Left ventricle myocardium inferior (tissue), 1 donor: ENCODE measurements at regions not wholly inside any gene's neighbourhood (a gene's known extent, or its start where the extent isn't known, plus 50 kb on each side); places are given as distances from the start of the nearest gene placed in this dataset.

Source experiments
- DNase-seq: peaks from one replicate; pipeline ENCODE4 v3.0.0-alpha.2; 2020
- H3K27ac ChIP-seq: fragments of 200-600 bp; replicated peaks from 2 replicates; pipeline ENCODE4 v1.8.0; 2021
- H3K27me3 ChIP-seq: fragments of 200-600 bp; 2 replicates; pipeline ENCODE4 v1.8.0; 2021; ENCODE audit warnings: low read depth
- H3K36me3 ChIP-seq: fragments of 200-600 bp; 2 replicates; pipeline ENCODE4 v1.8.0; 2021
- H3K4me1 ChIP-seq: fragments of 200-600 bp; 2 replicates; pipeline ENCODE4 v1.8.0; 2021
- H3K4me3 ChIP-seq: fragments of 200-600 bp; 2 replicates; pipeline ENCODE4 v1.8.0; 2021; ENCODE audit warnings: mild to moderate bottlenecking, moderate library complexity
- H3K9me3 ChIP-seq: fragments of 200-600 bp; replicated peaks from 2 replicates; pipeline ENCODE4 v1.8.0; 2021
- intact Hi-C: fragments of 100-400 bp; cut with micrococcal nuclease; formaldehyde crosslinking; loops from one replicate; pipeline ENCODE4 v1.11.0; 2022
- TF ChIP-seq, protein P1 (sequence below): fragments of 200-600 bp; IDR thresholded peaks from 2 replicates; pipeline ENCODE4 v1.8.0; 2021; ENCODE audit warnings: antibody characterized with exemption, mild to moderate bottlenecking, borderline replicate concordance
- donor health status: DM: no; HTN: yes; CAD: no; lungs with severe emphysema.

DNA sequence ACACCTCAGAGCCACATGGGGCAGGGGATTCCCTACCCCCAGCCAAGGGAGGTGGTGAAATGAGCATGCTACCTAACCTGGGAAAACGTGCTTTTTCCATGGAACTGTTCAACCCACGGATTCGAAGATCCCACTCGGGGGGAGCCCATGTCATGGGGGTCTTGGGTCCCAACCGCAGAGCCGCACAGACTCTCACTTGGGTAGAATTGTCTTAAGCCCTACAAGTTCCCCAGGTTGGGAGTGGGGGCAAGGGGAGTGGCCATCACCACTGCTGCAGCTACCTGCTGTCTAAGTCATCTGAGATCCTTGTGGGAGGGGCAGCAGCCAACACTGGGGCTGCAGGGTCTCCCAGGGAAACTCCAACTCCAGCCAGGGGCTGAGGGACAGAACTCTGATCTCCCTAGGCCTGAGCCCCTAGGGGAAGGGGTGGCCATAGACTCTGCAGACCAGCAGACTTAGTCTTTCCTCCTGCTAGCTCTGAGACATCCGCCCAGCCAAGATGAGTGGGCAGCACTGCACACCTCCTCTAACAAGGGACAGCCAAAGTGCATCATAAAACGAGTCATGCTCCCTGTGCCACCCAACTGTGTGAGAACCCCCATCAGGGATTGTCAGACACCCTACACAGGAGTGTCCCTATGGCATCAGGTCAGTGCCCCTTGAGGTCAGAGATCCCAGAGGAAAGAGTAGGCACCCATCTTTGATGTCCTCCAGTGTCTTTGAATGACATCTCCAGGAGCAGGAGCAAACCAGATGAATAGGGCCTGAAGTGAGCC is 610.4 kb upstream of the SLITRK6 start:
- no peaks in the 10 kb centered on the region for H3K36me3 ChIP-seq
- no peak overlapping the region for H3K4me3 ChIP-seq
- H3K27ac ChIP-seq: no peak overlapping the region
- intact Hi-C loops: no loop called here
- H3K9me3 ChIP-seq: peaks cover 8% of the 10 kb centered on the region
- H3K27me3 ChIP-seq: no peaks in the 10 kb centered on the region
- TF ChIP-seq, protein P1, sequence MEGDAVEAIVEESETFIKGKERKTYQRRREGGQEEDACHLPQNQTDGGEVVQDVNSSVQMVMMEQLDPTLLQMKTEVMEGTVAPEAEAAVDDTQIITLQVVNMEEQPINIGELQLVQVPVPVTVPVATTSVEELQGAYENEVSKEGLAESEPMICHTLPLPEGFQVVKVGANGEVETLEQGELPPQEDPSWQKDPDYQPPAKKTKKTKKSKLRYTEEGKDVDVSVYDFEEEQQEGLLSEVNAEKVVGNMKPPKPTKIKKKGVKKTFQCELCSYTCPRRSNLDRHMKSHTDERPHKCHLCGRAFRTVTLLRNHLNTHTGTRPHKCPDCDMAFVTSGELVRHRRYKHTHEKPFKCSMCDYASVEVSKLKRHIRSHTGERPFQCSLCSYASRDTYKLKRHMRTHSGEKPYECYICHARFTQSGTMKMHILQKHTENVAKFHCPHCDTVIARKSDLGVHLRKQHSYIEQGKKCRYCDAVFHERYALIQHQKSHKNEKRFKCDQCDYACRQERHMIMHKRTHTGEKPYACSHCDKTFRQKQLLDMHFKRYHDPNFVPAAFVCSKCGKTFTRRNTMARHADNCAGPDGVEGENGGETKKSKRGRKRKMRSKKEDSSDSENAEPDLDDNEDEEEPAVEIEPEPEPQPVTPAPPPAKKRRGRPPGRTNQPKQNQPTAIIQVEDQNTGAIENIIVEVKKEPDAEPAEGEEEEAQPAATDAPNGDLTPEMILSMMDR: no peak
- no peaks in the 10 kb centered on the region for H3K4me1 ChIP-seq
- DNase-seq: no peak

DNA sequence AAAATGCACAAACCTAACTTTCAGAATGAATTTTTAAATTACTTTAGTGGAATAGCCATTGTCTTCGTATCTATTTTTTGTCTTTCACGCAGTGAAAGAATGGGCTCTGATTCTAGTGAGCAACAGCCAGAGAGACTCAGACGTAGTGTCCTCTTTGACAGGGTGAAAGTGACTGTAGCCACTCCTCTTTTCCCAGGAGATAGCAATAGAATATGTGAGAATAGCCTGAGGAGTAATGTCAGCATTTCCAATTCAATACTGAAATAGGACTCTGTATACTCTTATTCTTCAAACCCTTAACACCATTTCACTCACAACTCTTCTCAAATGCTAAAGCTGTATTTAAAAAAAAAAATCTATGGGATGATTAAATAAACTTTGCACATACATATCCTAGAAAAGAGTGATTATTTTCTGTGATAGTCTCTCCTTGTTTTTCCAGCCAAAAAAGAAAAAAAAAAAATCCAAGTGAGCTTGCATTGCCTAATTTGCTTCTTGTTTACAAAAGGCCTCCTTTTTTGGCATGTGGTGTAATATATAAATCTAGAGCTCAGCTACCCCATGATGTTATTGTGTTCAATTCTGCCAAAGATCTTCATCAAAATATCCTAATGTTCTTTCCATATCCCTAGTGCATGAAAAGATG is 626.1 kb upstream of the SLITRK6 start:
- intact Hi-C loops: no loop called here
- Histone ChIP-seq H3K4me3 (no peak overlapping the region), H3K4me1 (no peaks in the 10 kb centered on the region), H3K27me3 (no peaks in the 10 kb centered on the region), H3K36me3 (no peaks in the 10 kb centered on the region), H3K9me3 (peaks cover 20% of the 10 kb centered on the region), H3K27ac (no peak overlapping the region)
- DNase-seq: no peak
- TF ChIP-seq, protein P1: no peak

DNA sequence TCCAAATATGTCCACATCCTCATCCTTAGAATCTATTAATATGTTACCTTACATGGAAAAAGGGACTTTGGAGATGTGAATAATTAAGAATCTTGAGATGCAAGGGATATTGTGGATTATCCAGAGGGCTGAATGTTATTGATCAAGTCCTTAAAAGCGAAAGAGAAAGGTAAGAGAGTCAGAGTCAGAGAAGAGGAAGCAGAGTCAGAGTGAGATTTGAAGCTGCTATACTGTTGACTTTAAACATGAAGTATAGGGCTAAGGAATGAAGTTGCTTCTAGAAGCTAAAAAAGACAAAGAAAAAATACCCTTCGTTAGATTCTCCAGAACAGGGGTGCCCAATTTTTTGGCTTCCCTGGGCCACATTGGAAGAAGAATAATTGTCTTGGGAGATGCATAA is 627.2 kb upstream of the SLITRK6 start:
- intact Hi-C loops: no loop called here
- Histone ChIP-seq H3K36me3 (no peaks in the 10 kb centered on the region), H3K4me1 (no peaks in the 10 kb centered on the region), H3K27me3 (no peaks in the 10 kb centered on the region), H3K9me3 (peaks cover 20% of the 10 kb centered on the region), H3K4me3 (no peak overlapping the region), H3K27ac (no peak overlapping the region)
- no peak for DNase-seq
- TF ChIP-seq, protein P1: no peak

DNA sequence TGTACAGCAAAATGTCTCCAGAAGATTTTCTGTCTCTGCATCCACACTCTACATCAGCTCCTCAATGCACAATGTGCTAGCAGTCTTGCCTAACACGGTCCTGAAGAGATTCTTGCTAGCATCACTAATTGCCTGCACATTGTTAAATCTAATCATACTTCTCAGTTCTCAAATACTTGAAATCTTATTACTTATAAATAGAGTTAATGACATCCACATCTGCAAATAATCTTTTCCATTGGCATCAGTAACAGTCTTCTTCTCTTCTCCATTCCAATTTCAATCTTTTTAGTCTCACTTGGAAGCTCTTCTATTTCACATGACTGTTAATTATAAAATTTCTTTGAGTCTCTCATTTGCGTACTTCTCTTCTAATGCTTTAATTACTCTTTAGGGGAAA is 630.5 kb upstream of the SLITRK6 start:
- H3K27ac ChIP-seq: no peak overlapping the region
- intact Hi-C loops: no loop called here
- H3K27me3 ChIP-seq: no peaks in the 10 kb centered on the region
- peaks cover 34% of the 10 kb centered on the region for H3K9me3 ChIP-seq
- no peaks in the 10 kb centered on the region for H3K36me3 ChIP-seq
- no peak overlapping the region for H3K4me3 ChIP-seq
- DNase-seq: no peak
- TF ChIP-seq, protein P1: no peak
- no peaks in the 10 kb centered on the region for H3K4me1 ChIP-seq

DNA sequence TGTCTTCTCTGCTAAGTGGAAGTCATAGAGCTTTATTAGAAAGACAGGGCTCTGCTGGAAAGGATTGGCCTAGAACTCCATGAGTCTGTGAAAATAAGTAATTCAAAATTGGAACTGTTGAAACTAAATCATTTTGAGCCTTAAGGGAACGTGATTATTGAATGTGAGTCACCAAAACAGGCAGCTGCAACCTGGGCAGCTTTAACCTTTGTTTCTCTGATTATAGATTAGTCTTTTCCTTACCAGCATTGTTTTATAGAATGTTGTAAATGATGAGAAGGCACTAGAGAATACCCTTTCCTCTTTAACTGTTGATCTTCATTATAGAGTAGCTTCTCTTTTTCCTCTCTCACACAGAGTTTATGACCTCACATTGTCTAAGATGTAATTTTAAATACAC is 638.8 kb upstream of the SLITRK6 start:
- Histone ChIP-seq H3K4me3 (no peak overlapping the region), H3K4me1 (no peaks in the 10 kb centered on the region), H3K36me3 (no peaks in the 10 kb centered on the region), H3K27ac (no peak overlapping the region), H3K27me3 (no peaks in the 10 kb centered on the region), H3K9me3 (peaks cover 10% of the 10 kb centered on the region)
- DNase-seq: no peak
- intact Hi-C loops: no loop called here
- TF ChIP-seq, protein P1: no peak
